Activated naive CD8-positive, alpha-beta T cell treated with anti-CD3 and anti-CD28 coated beads for 36 hours (primary cell): ENCODE measurements at regions not wholly inside any gene's neighbourhood (a gene's known extent, or its start where the extent isn't known, plus 50 kb on each side); places are given as distances from the start of the nearest gene placed in this dataset.

ENCODE experiments used
- DNase-seq: peaks from one replicate; pipeline ENCODE4 v3.0.0; 2021
- H3K27ac Mint-ChIP-seq: one replicate; pipeline ENCODE4 v1.8.0; 2022; ENCODE audit warnings: mild to moderate bottlenecking, moderate library complexity, mixed read lengths
- H3K27me3 Mint-ChIP-seq: one replicate; pipeline ENCODE4 v1.8.0; 2022; ENCODE audit warnings: mild to moderate bottlenecking, mixed read lengths
- H3K36me3 Mint-ChIP-seq: one replicate; pipeline ENCODE4 v1.8.0; 2021; ENCODE audit warnings: mild to moderate bottlenecking, mixed read lengths
- H3K4me1 Mint-ChIP-seq: one replicate; pipeline ENCODE4 v1.8.0; 2021; ENCODE audit warnings: mixed read lengths
- H3K4me3 Mint-ChIP-seq: one replicate; pipeline ENCODE4 v1.8.0; 2022; ENCODE audit warnings: mild to moderate bottlenecking, moderate library complexity, mixed read lengths
- H3K9me3 Mint-ChIP-seq: one replicate; pipeline ENCODE4 v1.8.0; 2022; ENCODE audit warnings: mixed read lengths

- peaks cover 16% of the 10 kb centered on the region for H3K4me1 Mint-ChIP-seq
- no peak overlapping the region for H3K27ac Mint-ChIP-seq
- no peak overlapping the region for H3K4me3 Mint-ChIP-seq
- no peaks in the 10 kb centered on the region for H3K9me3 Mint-ChIP-seq
- H3K36me3 Mint-ChIP-seq = no peaks in the 10 kb centered on the region
- H3K27me3 Mint-ChIP-seq = no peaks in the 10 kb centered on the region
- DNase-seq = no peak
These were observed 101.2 kb upstream of the STXBP5 start for GRCh38 chr6:147103007-147103406.

- Mint-ChIP-seq H3K36me3 (no peaks in the 10 kb centered on the region), H3K9me3 (no peaks in the 10 kb centered on the region), H3K27ac (no peak overlapping the region), H3K27me3 (no peaks in the 10 kb centered on the region), H3K4me1 (peaks cover 20% of the 10 kb centered on the region), H3K4me3 (no peak overlapping the region)
- DNase-seq = no peak
These were observed 100.5 kb upstream of the STXBP5 start for GRCh38 chr6:147103694-147104093.

GRCh38 chr6:147105786-147106185 lies 98.4 kb upstream of the STXBP5 start:
- Mint-ChIP-seq H3K27ac (no peak overlapping the region), H3K4me3 (no peak overlapping the region), H3K36me3 (no peaks in the 10 kb centered on the region), H3K4me1 (peaks cover 33% of the 10 kb centered on the region), H3K27me3 (no peaks in the 10 kb centered on the region), H3K9me3 (no peaks in the 10 kb centered on the region)
- no peak for DNase-seq

GRCh38 chr6:147106759-147107401 lies 97.3 kb upstream of the STXBP5 start:
- Mint-ChIP-seq H3K9me3 (no peaks in the 10 kb centered on the region), H3K4me1 (peaks cover 35% of the 10 kb centered on the region), H3K4me3 (no peak overlapping the region), H3K36me3 (no peaks in the 10 kb centered on the region), H3K27me3 (no peaks in the 10 kb centered on the region), H3K27ac (no peak overlapping the region)
- no peak for DNase-seq

DNA sequence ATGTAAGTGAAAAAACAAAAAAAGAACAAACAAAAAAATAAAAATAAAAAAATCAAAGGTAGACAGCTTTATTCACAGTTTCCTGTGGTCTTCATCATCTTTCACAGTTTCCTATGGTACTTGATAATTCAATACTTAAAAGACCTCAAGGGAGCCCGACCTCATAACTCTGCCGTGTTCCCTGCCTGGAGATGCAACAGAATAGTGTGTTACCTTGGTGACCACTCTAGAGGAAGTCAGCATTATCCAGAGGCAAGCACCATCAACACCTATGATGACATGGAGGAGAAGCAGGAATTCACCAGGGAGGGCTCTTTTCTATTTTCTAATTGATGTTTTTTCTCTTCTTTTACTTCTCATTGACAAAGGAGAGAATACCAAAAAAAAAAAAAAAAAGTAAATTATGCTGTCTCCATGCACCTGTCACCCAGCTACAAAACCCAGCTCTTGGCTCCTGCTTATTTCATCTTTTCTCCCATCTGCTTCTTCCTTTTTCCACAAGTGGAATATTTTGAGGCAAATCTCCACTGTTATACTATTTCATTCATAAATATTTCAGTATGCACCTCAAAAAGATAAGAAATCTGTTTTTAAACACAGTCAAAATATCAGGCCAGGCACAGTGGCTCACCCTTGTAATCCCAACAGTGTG lies 95.8 kb upstream of the STXBP5 start:
- H3K27ac Mint-ChIP-seq = no peak overlapping the region
- no peak for DNase-seq
- H3K27me3 Mint-ChIP-seq = no peaks in the 10 kb centered on the region
- H3K36me3 Mint-ChIP-seq = no peaks in the 10 kb centered on the region
- H3K9me3 Mint-ChIP-seq = no peaks in the 10 kb centered on the region
- H3K4me3 Mint-ChIP-seq = no peak overlapping the region
- H3K4me1 Mint-ChIP-seq = peaks cover 35% of the 10 kb centered on the region

GRCh38 chr6:147109707-147110106 lies 94.5 kb upstream of the STXBP5 start:
- Mint-ChIP-seq H3K36me3 (no peaks in the 10 kb centered on the region), H3K27ac (no peak overlapping the region), H3K27me3 (no peaks in the 10 kb centered on the region), H3K9me3 (no peaks in the 10 kb centered on the region), H3K4me1 (peaks cover 25% of the 10 kb centered on the region), H3K4me3 (no peak overlapping the region)
- no peak for DNase-seq

DNA sequence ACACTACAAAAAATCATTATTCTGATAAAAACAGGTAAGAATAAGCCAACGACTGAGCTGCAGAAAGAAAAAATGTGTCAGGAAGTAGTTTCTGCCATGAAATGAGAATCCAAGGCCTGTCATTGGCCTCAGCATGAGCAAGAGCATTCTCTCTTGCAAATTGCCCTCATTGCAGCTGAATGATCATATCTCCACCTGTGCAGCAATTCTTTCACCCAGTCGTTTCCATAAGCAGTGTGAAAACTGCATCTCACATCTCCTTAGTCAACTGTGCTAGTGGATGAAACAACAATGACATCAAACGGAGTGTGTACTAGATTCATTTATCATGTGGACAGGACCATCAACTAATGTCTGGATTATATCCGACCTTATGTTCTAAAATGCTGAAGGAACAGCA lies 88.2 kb upstream of the STXBP5 start:
- H3K27ac Mint-ChIP-seq = no peak overlapping the region
- H3K4me1 Mint-ChIP-seq = peaks cover 2% of the 10 kb centered on the region
- no peak for DNase-seq
- no peak overlapping the region for H3K4me3 Mint-ChIP-seq
- H3K36me3 Mint-ChIP-seq = peaks cover 2% of the 10 kb centered on the region
- no peaks in the 10 kb centered on the region for H3K27me3 Mint-ChIP-seq
- peaks cover 7% of the 10 kb centered on the region for H3K9me3 Mint-ChIP-seq

DNA sequence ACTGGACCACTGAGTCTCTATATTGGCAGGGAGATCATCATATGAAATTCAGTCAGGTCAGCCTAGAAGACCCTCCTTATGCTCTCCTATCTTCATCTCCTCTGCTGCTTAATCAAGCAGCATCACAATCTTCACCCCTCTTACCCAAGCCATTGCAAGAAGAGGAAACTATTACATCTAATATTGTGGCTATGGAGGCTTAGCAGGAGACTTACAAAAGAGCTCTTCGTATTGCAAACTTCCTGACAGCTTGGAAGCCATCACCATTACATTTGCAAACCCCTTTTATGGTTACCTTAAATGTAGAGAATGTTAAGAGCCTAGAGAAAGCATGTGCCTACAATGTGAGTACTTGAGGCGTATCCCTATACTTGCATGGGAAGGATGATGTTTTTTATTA lies 87.2 kb upstream of the STXBP5 start:
- H3K9me3 Mint-ChIP-seq = peaks cover 7% of the 10 kb centered on the region
- no peaks in the 10 kb centered on the region for H3K4me1 Mint-ChIP-seq
- peaks cover 2% of the 10 kb centered on the region for H3K36me3 Mint-ChIP-seq
- H3K27me3 Mint-ChIP-seq = no peaks in the 10 kb centered on the region
- no peak for DNase-seq
- no peak overlapping the region for H3K4me3 Mint-ChIP-seq
- H3K27ac Mint-ChIP-seq = no peak overlapping the region

GRCh38 chr6:147117580-147117979 lies 86.6 kb upstream of the STXBP5 start:
- no peak overlapping the region for H3K4me3 Mint-ChIP-seq
- no peak overlapping the region for H3K27ac Mint-ChIP-seq
- no peaks in the 10 kb centered on the region for H3K27me3 Mint-ChIP-seq

GRCh38 chr6:147119310-147119709 lies 84.9 kb upstream of the STXBP5 start:
- H3K27me3 Mint-ChIP-seq = peaks cover 4% of the 10 kb centered on the region
- H3K4me3 Mint-ChIP-seq = no peak overlapping the region
- H3K9me3 Mint-ChIP-seq = peaks cover 7% of the 10 kb centered on the region
- no peaks in the 10 kb centered on the region for H3K4me1 Mint-ChIP-seq
- no peak for DNase-seq
- no peak overlapping the region for H3K27ac Mint-ChIP-seq
- H3K36me3 Mint-ChIP-seq = peaks cover 2% of the 10 kb centered on the region

More at GRCh38 chr6:147117580-147117979, 86.6 kb upstream of the STXBP5 start:
- no peaks in the 10 kb centered on the region for H3K4me1 Mint-ChIP-seq
- no peak for DNase-seq
- peaks cover 2% of the 10 kb centered on the region for H3K36me3 Mint-ChIP-seq
- peaks cover 7% of the 10 kb centered on the region for H3K9me3 Mint-ChIP-seq

DNA sequence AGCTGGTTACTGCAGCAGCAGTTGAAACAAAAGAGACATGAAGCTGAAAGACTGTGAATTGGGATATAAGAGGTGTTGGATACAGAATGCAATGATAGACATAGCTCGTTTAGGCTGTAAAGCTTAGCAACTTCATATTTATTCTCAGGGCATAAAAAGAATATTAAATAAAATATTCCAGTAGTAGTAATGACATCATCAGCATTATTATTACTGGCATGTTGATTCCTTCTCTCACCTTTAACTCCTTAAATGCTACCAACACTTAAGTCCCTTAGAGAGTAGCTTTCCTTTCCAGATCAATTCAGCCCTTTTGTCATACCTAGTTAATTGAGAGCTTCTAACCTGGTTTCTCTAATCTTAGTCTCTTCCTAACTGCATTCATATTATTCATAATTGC lies 81.4 kb upstream of the STXBP5 start:
- H3K27me3 Mint-ChIP-seq = peaks cover 4% of the 10 kb centered on the region

DNA sequence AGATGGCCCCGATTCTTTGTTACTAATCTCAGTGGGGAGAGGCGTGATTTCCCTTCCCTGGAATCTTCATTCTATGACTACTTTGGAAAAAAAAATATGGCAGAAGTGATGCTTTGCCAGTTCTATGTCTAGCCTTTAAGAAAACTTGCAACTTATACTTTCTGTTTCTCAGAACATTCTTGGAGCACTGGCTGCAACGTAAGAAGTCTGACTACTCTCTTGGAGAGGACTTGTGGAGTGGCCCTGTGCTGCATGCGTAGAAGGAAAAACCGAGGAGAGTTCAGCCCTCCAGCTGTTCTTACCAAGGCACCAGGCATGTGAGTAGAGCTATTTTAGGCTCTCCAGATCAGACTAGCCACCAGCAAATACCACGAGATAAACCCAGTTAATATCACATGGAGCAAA lies 77.6 kb upstream of the STXBP5 start:
- Mint-ChIP-seq H3K27me3 (peaks cover 4% of the 10 kb centered on the region), H3K4me1 (peaks cover 4% of the 10 kb centered on the region), H3K9me3 (no peaks in the 10 kb centered on the region), H3K36me3 (no peaks in the 10 kb centered on the region), H3K27ac (no peak overlapping the region), H3K4me3 (no peak overlapping the region)
- DNase-seq = no peak

More for the DNA sequence above, 81.4 kb upstream of the STXBP5 start:
- Mint-ChIP-seq H3K36me3 (peaks cover 2% of the 10 kb centered on the region), H3K4me3 (no peak overlapping the region), H3K9me3 (peaks cover 7% of the 10 kb centered on the region), H3K4me1 (no peaks in the 10 kb centered on the region), H3K27ac (no peak overlapping the region)
- no peak for DNase-seq

DNA sequence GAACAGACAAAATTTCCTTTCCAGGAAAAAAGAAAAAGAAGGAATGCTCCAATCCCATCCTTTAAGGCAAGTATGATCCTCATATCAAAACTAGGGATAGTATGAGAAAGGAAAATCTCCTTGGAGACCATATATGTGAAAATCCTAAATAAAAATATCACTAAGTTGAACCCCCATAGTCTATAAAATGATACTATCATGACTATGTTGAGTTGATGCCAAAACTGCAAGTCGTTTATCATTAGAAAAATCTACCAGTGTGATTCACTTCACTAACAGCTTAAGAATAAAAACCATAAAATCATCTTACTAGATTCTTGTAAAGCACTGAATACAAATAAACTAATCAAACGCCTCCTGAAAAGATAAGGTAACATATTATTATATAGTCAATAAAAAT lies 76.6 kb upstream of the STXBP5 start:
- Mint-ChIP-seq H3K36me3 (no peaks in the 10 kb centered on the region), H3K27me3 (peaks cover 4% of the 10 kb centered on the region), H3K9me3 (no peaks in the 10 kb centered on the region), H3K27ac (no peak overlapping the region), H3K4me1 (peaks cover 6% of the 10 kb centered on the region), H3K4me3 (no peak overlapping the region)
- DNase-seq = no peak

DNA sequence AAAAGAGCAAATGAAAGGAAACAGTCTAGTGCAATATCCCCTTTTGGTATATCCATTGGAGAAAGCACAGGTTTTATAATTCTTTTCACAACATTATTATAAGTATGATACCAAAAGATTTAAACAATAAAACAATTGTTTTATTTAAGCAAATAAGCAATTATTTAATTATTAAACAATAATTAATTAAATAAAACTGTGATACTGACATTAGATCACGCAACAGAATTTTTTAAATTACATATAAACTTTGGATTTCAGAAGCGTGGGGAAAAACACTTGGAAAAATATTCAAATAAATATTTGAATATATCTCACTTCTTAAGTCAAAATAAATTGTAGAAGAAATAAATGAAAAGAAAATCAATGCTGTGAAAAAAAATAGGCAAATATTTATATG lies 76.2 kb upstream of the STXBP5 start:
- Mint-ChIP-seq H3K4me3 (no peak overlapping the region), H3K27ac (no peak overlapping the region), H3K9me3 (no peaks in the 10 kb centered on the region), H3K36me3 (no peaks in the 10 kb centered on the region), H3K27me3 (peaks cover 4% of the 10 kb centered on the region), H3K4me1 (peaks cover 6% of the 10 kb centered on the region)
- no peak for DNase-seq

DNA sequence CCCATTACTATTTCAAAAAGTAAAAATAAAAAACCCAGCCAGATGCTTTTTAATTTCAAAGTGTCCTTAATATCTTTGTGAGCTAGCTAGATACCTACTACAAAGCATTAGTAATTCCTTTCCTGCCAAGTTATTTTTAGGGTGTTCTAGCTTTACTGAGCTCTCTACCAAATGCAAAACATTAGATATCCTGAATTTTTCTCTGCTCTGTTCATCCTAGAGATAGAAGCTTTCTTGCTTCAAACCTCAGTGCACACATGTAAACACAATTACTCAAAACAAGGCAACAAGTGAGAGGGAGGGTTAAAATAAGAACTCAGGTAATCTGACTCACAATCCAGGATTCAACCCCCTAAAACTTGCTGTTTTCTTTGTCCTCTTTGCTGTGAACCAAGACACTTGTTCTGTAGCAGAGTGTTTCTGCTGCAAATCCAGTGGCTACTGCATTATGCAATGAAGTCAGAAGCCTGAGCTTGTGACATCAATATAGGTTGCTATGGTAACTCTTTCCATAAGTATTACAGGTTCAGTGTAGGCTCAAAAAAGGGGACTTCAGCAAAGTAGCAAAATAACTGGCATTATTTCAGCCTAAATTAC lies 72.6 kb upstream of the STXBP5 start:
- Mint-ChIP-seq H3K36me3 (no peaks in the 10 kb centered on the region), H3K27ac (no peak overlapping the region), H3K9me3 (no peaks in the 10 kb centered on the region), H3K4me1 (peaks cover 8% of the 10 kb centered on the region), H3K27me3 (no peaks in the 10 kb centered on the region), H3K4me3 (no peak overlapping the region)
- no peak for DNase-seq

DNA sequence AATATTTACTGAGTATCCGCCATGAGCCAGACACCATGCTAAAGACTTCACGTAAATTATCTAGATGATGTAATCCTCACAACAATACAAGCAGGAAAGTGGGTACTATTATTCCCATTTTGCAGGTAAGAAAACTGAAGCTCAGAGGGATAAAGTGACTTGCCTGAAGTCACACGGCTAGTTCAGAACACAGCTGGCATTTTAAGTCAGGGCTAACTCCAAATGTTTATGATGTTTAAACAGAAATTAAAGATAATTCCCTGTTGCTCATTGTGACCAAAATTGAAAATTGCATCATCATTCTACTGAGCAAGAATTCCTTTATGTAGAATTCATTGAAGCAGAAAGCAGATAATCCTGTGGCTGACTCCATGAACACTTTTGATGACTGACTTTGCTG lies 71.3 kb upstream of the STXBP5 start:
- no peaks in the 10 kb centered on the region for H3K9me3 Mint-ChIP-seq
- peaks cover 8% of the 10 kb centered on the region for H3K4me1 Mint-ChIP-seq
- no peak for DNase-seq
- H3K36me3 Mint-ChIP-seq = no peaks in the 10 kb centered on the region
- no peak overlapping the region for H3K27ac Mint-ChIP-seq
- no peak overlapping the region for H3K4me3 Mint-ChIP-seq
- H3K27me3 Mint-ChIP-seq = no peaks in the 10 kb centered on the region
